H1 (cell line): ENCODE measurements at regions not wholly inside any gene's neighbourhood (a gene's known extent, or its start where the extent isn't known, plus 50 kb on each side); places are given as distances from the start of the nearest gene placed in this dataset.

Experiments
- CTCF ChIA-PET: fragments of 300-600 bp; sonication (Branson Sonifier 250); formaldehyde crosslinking; loops from one replicate; lab custom pipeline; 2021; ENCODE audit not compliant: partially characterized antibody; lab: Charles Lee
- POLR2A ChIA-PET: fragments of 300-600 bp; sonication (Branson Sonifier 250); formaldehyde crosslinking; loops from one replicate; lab custom pipeline; 2021; ENCODE audit warnings: inconsistent platforms; ENCODE audit not compliant: partially characterized antibody; lab: Charles Lee
- DNase-seq, 2 experiments: peaks; one replicate each; pipeline versions ENCODE4 v3.0.0 to v3.0.0-alpha.2; 2010 to 2022; ENCODE audit warnings: low spot score in 2 of 2, low read depth in 1 of 2, mixed read lengths in 1 of 2
- FAIRE-seq: peaks from 2 replicates; lab custom pipeline; 2011; peaks lifted over from hg19 to GRCh38; lab: Jason Lieb, UNC
- H2AFZ ChIP-seq: 2 replicates; pipeline ENCODE4 v1.8.1; 2012; ENCODE audit warnings: low read length, inconsistent platforms
- H2AK5ac ChIP-seq: 2 replicates; pipeline ENCODE4 v1.6.1; 2013; ENCODE audit warnings: low read depth, low read length
- H2BK120ac ChIP-seq: replicated peaks from 2 replicates; pipeline ENCODE3; 2013; ENCODE audit warnings: low read depth, low read length, inconsistent platforms
- H2BK12ac ChIP-seq: 2 replicates; pipeline ENCODE4 v1.6.1; 2013; ENCODE audit warnings: low read depth, low read length
- H2BK15ac ChIP-seq: 2 replicates; pipeline ENCODE4 v1.6.1; 2013; ENCODE audit warnings: low read length
- H2BK20ac ChIP-seq: 2 replicates; pipeline ENCODE4 v1.6.1; 2013; ENCODE audit warnings: low read length
- H2BK5ac ChIP-seq: 2 replicates; pipeline ENCODE4 v1.6.1; 2013; ENCODE audit warnings: low read depth, low read length
- H3K14ac ChIP-seq: 2 replicates; pipeline ENCODE4 v1.6.1; 2013; ENCODE audit warnings: inconsistent platforms; ENCODE audit not compliant: insufficient read length
- H3K18ac ChIP-seq: 2 replicates; pipeline ENCODE4 v1.6.1; 2013; ENCODE audit warnings: low read length; ENCODE audit errors: extremely low read depth
- H3K23ac ChIP-seq: 2 replicates; pipeline ENCODE4 v1.6.1; 2013; ENCODE audit warnings: inconsistent platforms; ENCODE audit not compliant: insufficient read length
- H3K23me2 ChIP-seq: 2 replicates; pipeline ENCODE4 v1.6.1; 2013; ENCODE audit warnings: low read depth, low read length
- H3K27ac ChIP-seq: 2 replicates; pipeline ENCODE4 v1.6.1; 2011; ENCODE audit warnings: low read depth, low read length, inconsistent platforms
- H3K27me3 ChIP-seq, 4 experiments: replicated peaks in 1 of 4; 1 replicate in 1 of 4; 2 replicates in 3 of 4; pipeline versions ENCODE4 v1.6.1 to v1.8.1; 2011 to 2013; ENCODE audit warnings: low read length in 3 of 4, mild to moderate bottlenecking in 3 of 4, inconsistent platforms in 2 of 4, mixed read lengths in 2 of 4, moderate library complexity in 1 of 4; ENCODE audit not compliant: control insufficient read depth in 3 of 4, insufficient read depth in 3 of 4; ENCODE audit errors: extremely low read depth in 1 of 4
- H3K36me3 ChIP-seq, 4 experiments: 2 replicates each; pipeline versions ENCODE4 v1.6.1 to v1.8.1; 2011 to 2013; ENCODE audit warnings: mild to moderate bottlenecking in 4 of 4, low read length in 3 of 4, moderate library complexity in 2 of 4, control low read depth in 1 of 4, inconsistent platforms in 1 of 4; ENCODE audit not compliant: insufficient read depth in 4 of 4, control insufficient read depth in 2 of 4
- H3K4ac ChIP-seq: replicated peaks from 2 replicates; pipeline ENCODE3; 2013; ENCODE audit warnings: low read length, low read depth, mixed read lengths, inconsistent platforms; ENCODE audit not compliant: insufficient read length
- H3K4me1 ChIP-seq, 4 experiments: replicated peaks in 1 of 4; 1 replicate in 1 of 4; 2 replicates in 3 of 4; pipeline versions ENCODE4 v1.6.1 to v1.8.1; 2011 to 2013; ENCODE audit warnings: low read length in 3 of 4, inconsistent platforms in 2 of 4, mixed read lengths in 1 of 4; ENCODE audit not compliant: insufficient read depth in 4 of 4, control insufficient read depth in 3 of 4
- H3K4me2 ChIP-seq, 2 experiments: 2 replicates each; pipeline versions ENCODE4 v1.6.1 to v1.8.1; 2011 to 2013; ENCODE audit warnings: low read depth in 2 of 2, low read length in 2 of 2, control low read depth in 1 of 2, inconsistent platforms in 1 of 2, mild to moderate bottlenecking in 1 of 2; ENCODE audit not compliant: insufficient read depth in 1 of 2
- H3K4me3 ChIP-seq, 4 experiments: fragments of 200-600, 300-600 bp in 1 of 4; sonication (generic), shearing (Covaris generic), sonication (Bioruptor Twin) in 1 of 4; 2 replicates each; pipeline versions ENCODE4 v1.5.1 to v1.8.1; 2011 to 2016; ENCODE audit warnings: low read length in 4 of 4, low read depth in 3 of 4, control low read depth in 2 of 4, inconsistent platforms in 2 of 4, mild to moderate bottlenecking in 2 of 4, mixed read lengths in 1 of 4, moderate library complexity in 1 of 4; ENCODE audit not compliant: insufficient read depth in 2 of 4; ENCODE audit errors: extremely low read depth in 1 of 4
- H3K56ac ChIP-seq: replicated peaks from 2 replicates; pipeline ENCODE3; 2013; ENCODE audit warnings: low read depth, mild to moderate bottlenecking, mixed read lengths, low read length, inconsistent platforms; ENCODE audit not compliant: insufficient read length
- H3K79me1 ChIP-seq: 2 replicates; pipeline ENCODE4 v1.6.1; 2013; ENCODE audit warnings: low read depth, low read length, control low read depth
- H3K79me2 ChIP-seq, 2 experiments: 2 replicates each; pipeline versions ENCODE4 v1.6.1 to v1.8.1; 2012 to 2013; ENCODE audit warnings: low read length in 2 of 2, mild to moderate bottlenecking in 2 of 2, inconsistent platforms in 1 of 2; ENCODE audit not compliant: insufficient read depth in 2 of 2, control insufficient read depth in 1 of 2
- H3K9ac ChIP-seq, 4 experiments: replicated peaks in 1 of 4; 1 replicate in 1 of 4; 2 replicates in 3 of 4; pipeline versions ENCODE4 v1.6.1 to v1.8.1; 2011 to 2013; ENCODE audit warnings: low read depth in 3 of 4, low read length in 3 of 4, control low read depth in 2 of 4, mild to moderate bottlenecking in 2 of 4, moderate library complexity in 2 of 4, inconsistent platforms in 1 of 4; ENCODE audit errors: extremely low read depth in 1 of 4
- H3K9me3 ChIP-seq, 2 experiments: 2 replicates each; pipeline versions ENCODE4 v1.6.1 to v1.8.1; 2012 to 2013; ENCODE audit warnings: mild to moderate bottlenecking in 2 of 2, moderate library complexity in 2 of 2, control low read depth in 1 of 2, inconsistent platforms in 1 of 2, low read depth in 1 of 2, low read length in 1 of 2, mixed read lengths in 1 of 2; ENCODE audit not compliant: insufficient read depth in 2 of 2
- H4K20me1 ChIP-seq, 2 experiments: replicated peaks in 1 of 2; 2 replicates each; pipeline versions ENCODE3 to v1.8.1; 2011 to 2013; ENCODE audit warnings: inconsistent platforms in 2 of 2, low read length in 2 of 2, mild to moderate bottlenecking in 1 of 2; ENCODE audit not compliant: insufficient read depth in 2 of 2, control insufficient read depth in 1 of 2
- H4K5ac ChIP-seq: 2 replicates; pipeline ENCODE4 v1.6.1; 2013; ENCODE audit warnings: low read length, low read depth, mixed read lengths, inconsistent platforms; ENCODE audit not compliant: insufficient read length
- H4K8ac ChIP-seq: 2 replicates; pipeline ENCODE4 v1.8.0; 2013; ENCODE audit warnings: mild to moderate bottlenecking, moderate library complexity, low read length, inconsistent platforms; ENCODE audit not compliant: insufficient read depth; ENCODE audit errors: extremely low read depth
- H4K91ac ChIP-seq: replicated peaks from 2 replicates; pipeline ENCODE3; 2013; ENCODE audit warnings: low read length, mixed read lengths, inconsistent platforms; ENCODE audit not compliant: insufficient read length
- BCL11A ChIP-seq, 2 experiments: IDR thresholded peaks; one replicate each; pipeline ENCODE4 v1.6.1; 2011; ENCODE audit warnings: low read depth in 2 of 2, low read length in 2 of 2, mild to moderate bottlenecking in 2 of 2
- CBX8 ChIP-seq: fragments of 300-800, 300-1000 bp; sonication (generic); IDR thresholded peaks from 2 replicates; pipeline ENCODE4 v1.7.1; 2016; ENCODE audit warnings: low read depth, low read length, borderline replicate concordance
- KDM1A ChIP-seq: fragments of 200-600, 300-600 bp; sonication (generic); IDR thresholded peaks from 2 replicates; pipeline ENCODE4 v1.7.1; 2016; ENCODE audit warnings: mild to moderate bottlenecking, low read length, borderline replicate concordance
- SIX5 ChIP-seq: IDR thresholded peaks from 2 replicates; pipeline ENCODE4 v1.6.1; 2011; ENCODE audit warnings: mild to moderate bottlenecking, low read depth, low read length
- SRF ChIP-seq: IDR thresholded peaks from 2 replicates; pipeline ENCODE4 v1.6.1; 2011; ENCODE audit warnings: mild to moderate bottlenecking, low read depth, low read length, moderate library complexity
- WGBS, 2 experiments: shearing (Covaris generic) in 1 of 2; methylation state at CpG; one replicate each; pipeline versions ENCODE4 v1.1.6 to v1.1.7; 2013 to 2015; ENCODE audit warnings: low lambda C conversion rate in 2 of 2, mixed read lengths in 2 of 2, inconsistent platforms in 1 of 2, low coverage in 1 of 2, missing lambda C conversion rate in 1 of 2; ENCODE audit not compliant: insufficient replicate concordance in 2 of 2, insufficient coverage in 1 of 2, insufficient read length in 1 of 2; ENCODE audit errors: extremely low coverage in 1 of 2, missing lambda C conversion rate in 1 of 2; 5-methylcytosine and 5-hydroxymethylcytosine counted together
- TF ChIP-seq, protein P1 (sequence below), 3 experiments: IDR thresholded peaks; 1 replicate in 2 of 3; 2 replicates in 1 of 3; pipeline versions ENCODE4 v1.5.1 to v1.6.1; 2011; ENCODE audit warnings: low read length in 3 of 3, mild to moderate bottlenecking in 3 of 3, inconsistent platforms in 2 of 3, low read depth in 1 of 3, moderate library complexity in 1 of 3; ENCODE audit not compliant: insufficient read depth in 1 of 3; ENCODE audit errors: control extremely low read depth in 1 of 3

DNA sequence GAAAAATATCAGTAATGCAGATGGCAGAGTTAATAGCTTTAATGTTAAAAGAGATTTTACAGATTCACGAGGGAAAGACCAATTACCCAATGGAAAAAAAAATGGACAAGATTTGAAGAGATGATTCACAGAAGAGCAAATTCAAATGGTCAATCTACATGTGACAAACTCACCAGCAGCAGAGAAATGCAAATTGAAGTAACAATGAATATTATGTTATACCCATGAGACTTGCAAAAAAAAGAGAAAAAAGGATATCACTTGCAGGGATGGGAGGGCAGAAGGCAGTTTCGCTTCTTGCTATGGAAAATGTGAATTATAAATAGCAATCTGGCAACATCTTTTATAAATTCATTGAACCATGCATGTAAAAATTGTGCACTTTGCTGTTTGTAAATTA lies 55.9 kb downstream of the PROKR2 start:
- Histone ChIP-seq H3K4me1 (peaks cover 3 to 8% (median 7%) of the 10 kb centered on the region in 4 experiments; a peak in 5 of 7 replicates), H4K8ac (no peak overlapping the region), H4K91ac (no peak overlapping the region), H3K14ac (no peak overlapping the region), H3K18ac (no peak overlapping the region), H2AFZ (no peak overlapping the region), H3K4ac (no peak overlapping the region), H3K56ac (no peak overlapping the region), H2BK12ac (no peak overlapping the region), H3K79me1 (no peaks in the 10 kb centered on the region), H3K23me2 (no peaks in the 10 kb centered on the region), H3K4me2 (no peak overlapping the region), H4K20me1 (no peaks in the 10 kb centered on the region), H2BK20ac (no peak overlapping the region), H3K36me3 (no peaks in the 10 kb centered on the region), H3K4me3 (no peak overlapping the region), H3K79me2 (no peaks in the 10 kb centered on the region), H3K9ac (no peak overlapping the region), H3K27me3 (peaks cover 0 to 1% (median 0%) of the 10 kb centered on the region in 4 experiments; a peak in 1 of 7 replicates), H3K9me3 (no peaks in the 10 kb centered on the region), H2BK120ac (no peak overlapping the region), H3K27ac (no peak overlapping the region), H3K23ac (no peak overlapping the region), H2BK15ac (no peak overlapping the region), H2AK5ac (no peak overlapping the region), H4K5ac (no peak overlapping the region), H2BK5ac (no peak overlapping the region)
- ChIA-PET CTCF (interaction anchor here (0.7 to 1.7 kb wide), 2 partner anchors 38 to 142 kb away, joined by 3 to 5 read pairs; no protein-coding TSS in a partner anchor), POLR2A (no interaction called here)
- FAIRE-seq (no peak), DNase-seq (no peak)
- 89% methylated on average over 2 of the region's 2 CpGs; no CpG with 5 or more reads in 1 of the 2 experiments for WGBS, 2 experiments
- TF ChIP-seq, protein P1, sequence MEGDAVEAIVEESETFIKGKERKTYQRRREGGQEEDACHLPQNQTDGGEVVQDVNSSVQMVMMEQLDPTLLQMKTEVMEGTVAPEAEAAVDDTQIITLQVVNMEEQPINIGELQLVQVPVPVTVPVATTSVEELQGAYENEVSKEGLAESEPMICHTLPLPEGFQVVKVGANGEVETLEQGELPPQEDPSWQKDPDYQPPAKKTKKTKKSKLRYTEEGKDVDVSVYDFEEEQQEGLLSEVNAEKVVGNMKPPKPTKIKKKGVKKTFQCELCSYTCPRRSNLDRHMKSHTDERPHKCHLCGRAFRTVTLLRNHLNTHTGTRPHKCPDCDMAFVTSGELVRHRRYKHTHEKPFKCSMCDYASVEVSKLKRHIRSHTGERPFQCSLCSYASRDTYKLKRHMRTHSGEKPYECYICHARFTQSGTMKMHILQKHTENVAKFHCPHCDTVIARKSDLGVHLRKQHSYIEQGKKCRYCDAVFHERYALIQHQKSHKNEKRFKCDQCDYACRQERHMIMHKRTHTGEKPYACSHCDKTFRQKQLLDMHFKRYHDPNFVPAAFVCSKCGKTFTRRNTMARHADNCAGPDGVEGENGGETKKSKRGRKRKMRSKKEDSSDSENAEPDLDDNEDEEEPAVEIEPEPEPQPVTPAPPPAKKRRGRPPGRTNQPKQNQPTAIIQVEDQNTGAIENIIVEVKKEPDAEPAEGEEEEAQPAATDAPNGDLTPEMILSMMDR (IDR thresholded peaks at IDR 0.05; ENCODE audit: control extremely low read depth in 1 of 3, insufficient read depth in 1 of 3, low read depth in 1 of 3, low read length in 3 of 3): no peak
- no peak for TF ChIP-seq CBX8
- TF ChIP-seq BCL11A (IDR thresholded peaks at IDR 0.05; ENCODE audit: low read depth in 2 of 2, low read length in 2 of 2): no peak
- no peak for TF ChIP-seq KDM1A
- no peak for TF ChIP-seq SIX5
- no peak for TF ChIP-seq SRF
